HCT116 (cell line): ENCODE measurements at regions not wholly inside any gene's neighbourhood (a gene's known extent, or its start where the extent isn't known, plus 50 kb on each side); places are given as distances from the start of the nearest gene placed in this dataset.

Source experiments
- ATAC-seq: fragments of 200-7000 bp; cut with Tn5 transposase; 2 replicates; pipeline ENCODE4 v1.9.1; 2020; ENCODE audit warnings: mild to moderate bottlenecking, moderate library complexity
- BruUV-seq: library from RNA; stranded (reverse); fragments of 400-500 nt; replicated peaks from 2 replicates; lab custom pipeline; 2021; lab: Mats Ljungman, UMichigan
- CTCF ChIA-PET: fragments of 300-600 bp; sonication (Branson Sonifier 250); formaldehyde crosslinking; loops from one replicate; lab custom pipeline; 2021; ENCODE audit warnings: antibody characterized with exemption; lab: Charles Lee
- POLR2A ChIA-PET: fragments of 300-600, 350-600 bp; sonication (Branson Sonifier 250); formaldehyde crosslinking; loops from one replicate; lab custom pipeline; 2021; ENCODE audit warnings: antibody characterized with exemption; lab: Charles Lee
- RAD21 ChIA-PET, 2 experiments: fragments of 300-600 bp; sonication (Branson Sonifier 250); formaldehyde crosslinking; loops; one replicate each; lab custom pipeline; 2023; ENCODE audit warnings: low total read pairs in 2 of 2; ENCODE audit not compliant: uncharacterized antibody in 2 of 2, unreplicated experiment in 2 of 2, low non-redundant PET in 1 of 2; lab: Charles Lee
- DNase-seq: peaks from one replicate; pipeline ENCODE4 v3.0.0-alpha.2; 2010; ENCODE audit warnings: low read depth, low spot score
- H2AFZ ChIP-seq: fragments of 200-600 bp; shearing (Covaris generic), sonication (generic); 2 replicates; pipeline ENCODE4 v1.6.1; 2017; ENCODE audit warnings: low read depth, mixed run types, mixed read lengths, antibody characterized with exemption, low read length; ENCODE audit not compliant: poor library complexity, severe bottlenecking
- H3K27ac ChIP-seq: 2 replicates; pipeline ENCODE4 v1.5.1; 2012; ENCODE audit warnings: low read depth, low read length
- H3K27me3 ChIP-seq: fragments of 200-600 bp; sonication (generic); 2 replicates; pipeline ENCODE4 v1.6.1; 2016; ENCODE audit warnings: mixed run types, low read length, mixed read lengths; ENCODE audit not compliant: insufficient read depth
- H3K36me3 ChIP-seq, 2 experiments: fragments of 200-500 bp in 1 of 2; fragments of 200-600 bp in 1 of 2; sonication (Bioruptor generic) in 1 of 2; sonication (generic) in 1 of 2; 2 replicates each; pipeline versions ENCODE4 v1.5.1 to v1.6.1; 2014 to 2016; ENCODE audit warnings: low read length in 2 of 2, inconsistent platforms in 1 of 2, mixed read lengths in 1 of 2, mixed run types in 1 of 2; ENCODE audit not compliant: insufficient read depth in 2 of 2, control insufficient read depth in 1 of 2
- H3K4me1 ChIP-seq, 2 experiments: fragments of 200-600 bp in 1 of 2; sonication (generic) in 1 of 2; 2 replicates each; pipeline versions ENCODE4 v1.5.1 to v1.6.1; 2012 to 2017; ENCODE audit warnings: low read length in 2 of 2, inconsistent platforms in 1 of 2, mild to moderate bottlenecking in 1 of 2, mixed read lengths in 1 of 2, mixed run types in 1 of 2, moderate library complexity in 1 of 2; ENCODE audit not compliant: insufficient read depth in 2 of 2, control insufficient read depth in 1 of 2
- H3K4me2 ChIP-seq: fragments of 200-600 bp; sonication (generic); 2 replicates; pipeline ENCODE4 v1.6.1; 2017; ENCODE audit warnings: mixed run types, low read length, mixed read lengths
- H3K4me3 ChIP-seq, 2 experiments: fragments of 200-600 bp in 1 of 2; sonication (generic) in 1 of 2; replicated peaks in 1 of 2; 2 replicates each; pipeline ENCODE4 v1.5.1; 2011 to 2016; ENCODE audit warnings: low read length in 2 of 2, control low read depth in 1 of 2, low read depth in 1 of 2, mild to moderate bottlenecking in 1 of 2, mixed read lengths in 1 of 2, mixed run types in 1 of 2
- H3K79me2 ChIP-seq: fragments of 200-600 bp; sonication (generic); 2 replicates; pipeline ENCODE4 v1.6.1; 2017; ENCODE audit warnings: mild to moderate bottlenecking, mixed run types, low read length, moderate library complexity, mixed read lengths; ENCODE audit not compliant: insufficient read depth
- H3K9ac ChIP-seq: fragments of 200-600 bp; sonication (generic); 2 replicates; pipeline ENCODE4 v1.6.1; 2016; ENCODE audit warnings: low read length, mixed read lengths
- H3K9me2 ChIP-seq: fragments of 200-600 bp; sonication (generic), shearing (Covaris generic); 2 replicates; pipeline ENCODE4 v1.6.1; 2017; ENCODE audit warnings: mixed run types, mild to moderate bottlenecking, moderate library complexity; ENCODE audit not compliant: insufficient read depth
- H3K9me3 ChIP-seq, 2 experiments: fragments of 200-500 bp in 1 of 2; fragments of 200-600 bp in 1 of 2; sonication (Bioruptor generic) in 1 of 2; sonication (generic) in 1 of 2; 2 replicates each; pipeline ENCODE4 v1.6.1; 2014 to 2017; ENCODE audit warnings: low read length in 2 of 2, mixed read lengths in 2 of 2, inconsistent platforms in 1 of 2, low read depth in 1 of 2, mild to moderate bottlenecking in 1 of 2, mixed run types in 1 of 2, moderate library complexity in 1 of 2; ENCODE audit not compliant: control insufficient read depth in 1 of 2, insufficient read depth in 1 of 2
- H4K20me1 ChIP-seq: fragments of 200-600 bp; sonication (generic), shearing (Covaris generic); 2 replicates; pipeline ENCODE4 v1.6.1; 2017; ENCODE audit warnings: mixed run types, mild to moderate bottlenecking, moderate library complexity; ENCODE audit not compliant: insufficient read depth
- CBX3 ChIP-seq: IDR thresholded peaks from 2 replicates; pipeline ENCODE4 v1.6.1; 2012; ENCODE audit warnings: low read depth
- CEBPB ChIP-seq: IDR thresholded peaks from 2 replicates; pipeline ENCODE4 v1.6.1; 2012; ENCODE audit warnings: low read depth
- CTCF ChIP-seq, 3 experiments: fragments of 200-600 bp in 1 of 3; sonication (generic) in 1 of 3; IDR thresholded peaks in 2 of 3; conservative IDR thresholded peaks in 1 of 3; 2 replicates each; pipeline ENCODE4 v1.5.1; 2012 to 2017; ENCODE audit warnings: low read depth in 2 of 3, low read length in 2 of 3, antibody characterized with exemption in 1 of 3, borderline replicate concordance in 1 of 3, control low read depth in 1 of 3, mild to moderate bottlenecking in 1 of 3, mixed read lengths in 1 of 3, mixed run types in 1 of 3, moderate library complexity in 1 of 3; ENCODE audit not compliant: insufficient read depth in 1 of 3
- EGR1 ChIP-seq: IDR thresholded peaks from 2 replicates; pipeline ENCODE4 v1.6.1; 2012; ENCODE audit warnings: low read depth
- EZH2 ChIP-seq: fragments of 200-600 bp; sonication (generic); IDR thresholded peaks from 2 replicates; pipeline ENCODE4 v1.6.1; 2017; ENCODE audit warnings: antibody characterized with exemption, mixed run types
- FOSL1 ChIP-seq: IDR thresholded peaks from 2 replicates; pipeline ENCODE4 v1.6.1; 2012; ENCODE audit warnings: low read depth
- JUND ChIP-seq: IDR thresholded peaks from 2 replicates; pipeline ENCODE4 v1.6.1; 2012
- MAX ChIP-seq: IDR thresholded peaks from 2 replicates; pipeline ENCODE4 v1.6.1; 2012
- POLR2A ChIP-seq: IDR thresholded peaks from 2 replicates; pipeline ENCODE4 v1.7.0; 2011; ENCODE audit warnings: borderline replicate concordance; ENCODE audit not compliant: insufficient read depth, insufficient read length; ENCODE audit errors: extremely low read depth
- POLR2AphosphoS5 ChIP-seq: IDR thresholded peaks from 2 replicates; pipeline ENCODE4 v1.6.1; 2011; ENCODE audit warnings: mild to moderate bottlenecking, low read depth, low read length, moderate library complexity
- REST ChIP-seq: IDR thresholded peaks from 2 replicates; pipeline ENCODE4 v1.6.1; 2012; ENCODE audit warnings: low read depth
- SP1 ChIP-seq: IDR thresholded peaks from 2 replicates; pipeline ENCODE4 v1.6.1; 2012; ENCODE audit warnings: low read depth
- TCF7L2 ChIP-seq: IDR thresholded peaks from 2 replicates; pipeline ENCODE4 v1.7.0; 2011; ENCODE audit warnings: borderline replicate concordance, inconsistent platforms; ENCODE audit not compliant: insufficient read depth, insufficient read length; ENCODE audit errors: extremely low read depth
- YY1 ChIP-seq: IDR thresholded peaks from 2 replicates; pipeline ENCODE4 v1.6.1; 2011; ENCODE audit warnings: low read length, low read depth, moderate library complexity, mild to moderate bottlenecking; ENCODE audit not compliant: insufficient replicate concordance; ENCODE audit errors: extremely low read depth
- ZBTB33 ChIP-seq: IDR thresholded peaks from 2 replicates; pipeline ENCODE4 v1.6.1; 2011; ENCODE audit warnings: mild to moderate bottlenecking, low read length, moderate library complexity; ENCODE audit not compliant: insufficient replicate concordance; ENCODE audit errors: extremely low read depth
- ZFX ChIP-seq: fragments of 450-650 bp; IDR thresholded peaks from 2 replicates; pipeline ENCODE4 v1.6.1; 2017
- intact Hi-C: fragments of 100-400 bp; cut with micrococcal nuclease; formaldehyde crosslinking; loops from 2 replicates; pipeline ENCODE4 v1.10.0; 2022

GRCh38 chr5:93257616-93258015 is 323.4 kb downstream of the NR2F1-AS1 start (continued):
- TF ChIP-seq MAX, result no peak

GRCh38 chr5:93255796-93256195 is 325.2 kb downstream of the NR2F1-AS1 start:
- Histone ChIP-seq H3K27me3 (no peaks in the 10 kb centered on the region), H3K9me2 (no peaks in the 10 kb centered on the region), H4K20me1 (no peaks in the 10 kb centered on the region), H3K4me3 (no peak overlapping the region), H3K27ac (no peak overlapping the region), H3K9ac (no peak overlapping the region), H3K4me1 (peaks cover 16 to 21% of the 10 kb centered on the region in 2 experiments), H3K9me3 (no peaks in the 10 kb centered on the region), H2AFZ (no peak overlapping the region), H3K4me2 (no peak overlapping the region), H3K36me3 (no peaks in the 10 kb centered on the region), H3K79me2 (no peaks in the 10 kb centered on the region)
- no peak for DNase-seq
- no TSS peak for BruUV-seq
- RAD21 ChIA-PET, result no interaction called here
- ATAC-seq, result no peak
- intact Hi-C loops, result no loop called here
- POLR2A ChIA-PET, result no interaction called here
- CTCF ChIA-PET, result no interaction called here
- no peak for TF ChIP-seq JUND
- TF ChIP-seq ZBTB33, result no peak
- no peak for TF ChIP-seq SP1
- TF ChIP-seq MAX, result no peak
- no peak for TF ChIP-seq ZFX
- no peak for TF ChIP-seq TCF7L2
- no peak for TF ChIP-seq POLR2A
- TF ChIP-seq CBX3, result no peak
- TF ChIP-seq POLR2AphosphoS5, result no peak
- no peak for TF ChIP-seq EZH2
- no peak for TF ChIP-seq CTCF (IDR thresholded peaks at IDR 0.05 in 2 of 3, conservative IDR thresholded peaks at IDR 0.05 in 1 of 3; ENCODE audit: borderline replicate concordance in 1 of 3, insufficient read depth in 1 of 3, low read depth in 2 of 3, low read length in 2 of 3)
- no peak for TF ChIP-seq CEBPB
- TF ChIP-seq REST, result no peak
- no peak for TF ChIP-seq EGR1
- TF ChIP-seq FOSL1, result no peak
- TF ChIP-seq YY1, result no peak
